ENCODE measurements at regions not wholly inside any gene's neighbourhood (a gene's known extent, or its start where the extent isn't known, plus 50 kb on each side); places are given as distances from the start of the nearest gene placed in this dataset.

DNA sequence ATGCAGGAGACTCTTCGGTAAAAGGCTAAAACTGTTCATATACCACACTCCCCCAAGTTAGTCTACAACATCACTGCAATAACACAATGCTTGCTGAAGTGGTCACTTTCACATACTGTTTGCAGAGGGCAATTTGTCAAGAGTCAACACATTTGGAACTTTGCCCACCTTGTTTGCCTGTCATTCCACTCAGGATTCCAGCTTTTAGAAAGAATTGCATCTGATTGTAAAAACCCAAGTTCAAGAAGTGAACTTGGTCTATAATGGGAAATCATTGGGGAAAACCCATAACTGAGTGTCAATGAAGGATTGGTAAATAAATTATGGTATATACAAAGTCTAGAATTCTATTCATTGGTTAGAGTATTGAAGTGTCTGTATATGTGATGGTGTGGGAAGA, 120.5 kb downstream of the GADD45G start:
- Histone ChIP-seq H3K27ac (ENCODE audit: low read depth, low read length) (no peak overlapping the region), H3K9me3 (ENCODE audit: control insufficient read depth in 1 of 2, insufficient read depth in 1 of 2, low read depth in 1 of 2, low read length in 2 of 2) (no peaks in the 10 kb centered on the region), H4K20me1 (ENCODE audit: insufficient read depth) (no peaks in the 10 kb centered on the region), H3K9ac (ENCODE audit: low read length) (no peak overlapping the region), H2AFZ (ENCODE audit: low read depth, low read length, poor library complexity, severe bottlenecking) (no peak overlapping the region), H3K9me2 (ENCODE audit: insufficient read depth) (no peaks in the 10 kb centered on the region), H3K4me3 (replicated peaks in 1 of 2; ENCODE audit: low read depth in 1 of 2, low read length in 2 of 2) (no peak overlapping the region), H3K4me1 (ENCODE audit: control insufficient read depth in 1 of 2, insufficient read depth in 2 of 2, low read length in 2 of 2) (no peaks in the 10 kb centered on the region), H3K4me2 (ENCODE audit: low read length) (no peak overlapping the region), H3K36me3 (ENCODE audit: control insufficient read depth in 1 of 2, insufficient read depth in 2 of 2, low read length in 2 of 2) (no peaks in the 10 kb centered on the region), H3K27me3 (ENCODE audit: insufficient read depth, low read length) (peaks cover 6% of the 10 kb centered on the region), H3K79me2 (ENCODE audit: insufficient read depth, low read length) (no peaks in the 10 kb centered on the region)
- ATAC-seq (no peak), DNase-seq (ENCODE audit: low read depth, low spot score) (no peak)
- no peak for TF ChIP-seq REST (IDR thresholded peaks at IDR 0.05; ENCODE audit: low read depth)
- no peak for TF ChIP-seq POLR2AphosphoS5 (IDR thresholded peaks at IDR 0.05; ENCODE audit: low read depth, low read length)
- TF ChIP-seq ZBTB33 (IDR thresholded peaks at IDR 0.05; ENCODE audit: extremely low read depth, insufficient replicate concordance, low read length): no peak
- TF ChIP-seq SRF (IDR thresholded peaks at IDR 0.05; ENCODE audit: low read depth): no peak
- TF ChIP-seq, protein P1, sequence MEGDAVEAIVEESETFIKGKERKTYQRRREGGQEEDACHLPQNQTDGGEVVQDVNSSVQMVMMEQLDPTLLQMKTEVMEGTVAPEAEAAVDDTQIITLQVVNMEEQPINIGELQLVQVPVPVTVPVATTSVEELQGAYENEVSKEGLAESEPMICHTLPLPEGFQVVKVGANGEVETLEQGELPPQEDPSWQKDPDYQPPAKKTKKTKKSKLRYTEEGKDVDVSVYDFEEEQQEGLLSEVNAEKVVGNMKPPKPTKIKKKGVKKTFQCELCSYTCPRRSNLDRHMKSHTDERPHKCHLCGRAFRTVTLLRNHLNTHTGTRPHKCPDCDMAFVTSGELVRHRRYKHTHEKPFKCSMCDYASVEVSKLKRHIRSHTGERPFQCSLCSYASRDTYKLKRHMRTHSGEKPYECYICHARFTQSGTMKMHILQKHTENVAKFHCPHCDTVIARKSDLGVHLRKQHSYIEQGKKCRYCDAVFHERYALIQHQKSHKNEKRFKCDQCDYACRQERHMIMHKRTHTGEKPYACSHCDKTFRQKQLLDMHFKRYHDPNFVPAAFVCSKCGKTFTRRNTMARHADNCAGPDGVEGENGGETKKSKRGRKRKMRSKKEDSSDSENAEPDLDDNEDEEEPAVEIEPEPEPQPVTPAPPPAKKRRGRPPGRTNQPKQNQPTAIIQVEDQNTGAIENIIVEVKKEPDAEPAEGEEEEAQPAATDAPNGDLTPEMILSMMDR (IDR thresholded peaks at IDR 0.05 in 2 of 3, conservative IDR thresholded peaks at IDR 0.05 in 1 of 3; ENCODE audit: borderline replicate concordance in 1 of 3, insufficient read depth in 1 of 3, low read depth in 2 of 3, low read length in 2 of 3): no peak
- TF ChIP-seq EZH2 (IDR thresholded peaks at IDR 0.05): no peak
- no peak for TF ChIP-seq EGR1 (IDR thresholded peaks at IDR 0.05; ENCODE audit: low read depth)
- TF ChIP-seq SIN3A (IDR thresholded peaks at IDR 0.05; ENCODE audit: low read depth): no peak
- TF ChIP-seq ZNF274 (IDR thresholded peaks at IDR 0.05; ENCODE audit: low read depth, low read length): no peak
- no peak for TF ChIP-seq EZH2phosphoT487 (IDR thresholded peaks at IDR 0.05; ENCODE audit: borderline replicate concordance)
- TF ChIP-seq, protein P2, sequence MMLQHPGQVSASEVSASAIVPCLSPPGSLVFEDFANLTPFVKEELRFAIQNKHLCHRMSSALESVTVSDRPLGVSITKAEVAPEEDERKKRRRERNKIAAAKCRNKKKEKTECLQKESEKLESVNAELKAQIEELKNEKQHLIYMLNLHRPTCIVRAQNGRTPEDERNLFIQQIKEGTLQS (IDR thresholded peaks at IDR 0.05): no peak
- no peak for TF ChIP-seq CEBPB (IDR thresholded peaks at IDR 0.05; ENCODE audit: low read depth)
- POLR2A ChIA-PET: no interaction called here
- RAD21 ChIA-PET (ENCODE audit: low non-redundant PET in 1 of 2, low total read pairs in 2 of 2, uncharacterized antibody in 2 of 2, unreplicated experiment in 2 of 2): no interaction called here
- CTCF ChIA-PET: no interaction called here
- no TSS peak for BruUV-seq (replicated peaks)
- intact Hi-C loops (cut with micrococcal nuclease): no loop called here
